Activated CD8-positive, alpha-beta memory T cell treated with anti-CD3 and anti-CD28 coated beads for 24 hours (primary cell): ENCODE measurements at regions not wholly inside any gene's neighbourhood (a gene's known extent, or its start where the extent isn't known, plus 50 kb on each side); places are given as distances from the start of the nearest gene placed in this dataset.

Experiments
- DNase-seq: peaks from one replicate; pipeline ENCODE4 v3.0.0-alpha.2; 2020

DNA sequence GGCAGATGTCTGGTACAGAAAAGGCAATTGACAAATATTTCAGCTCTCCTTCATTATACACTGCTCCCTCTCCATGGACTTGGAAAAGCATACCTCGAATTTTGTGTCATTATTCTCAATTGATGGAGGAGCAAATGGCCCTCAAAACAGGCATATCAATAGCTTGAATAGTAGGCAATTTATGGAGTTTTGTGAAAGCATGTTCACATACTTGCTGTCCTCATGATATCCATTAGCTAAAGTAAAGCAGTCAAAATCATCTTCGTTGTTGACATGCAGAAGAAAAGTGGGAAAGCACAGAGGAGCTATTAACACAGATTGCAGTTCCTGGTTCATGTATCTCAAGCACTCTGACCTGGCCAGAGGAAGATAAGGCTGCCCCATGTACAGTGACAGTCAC lies 472.8 kb downstream of the CCSER2 start:
- DNase-seq, result no peak

DNA sequence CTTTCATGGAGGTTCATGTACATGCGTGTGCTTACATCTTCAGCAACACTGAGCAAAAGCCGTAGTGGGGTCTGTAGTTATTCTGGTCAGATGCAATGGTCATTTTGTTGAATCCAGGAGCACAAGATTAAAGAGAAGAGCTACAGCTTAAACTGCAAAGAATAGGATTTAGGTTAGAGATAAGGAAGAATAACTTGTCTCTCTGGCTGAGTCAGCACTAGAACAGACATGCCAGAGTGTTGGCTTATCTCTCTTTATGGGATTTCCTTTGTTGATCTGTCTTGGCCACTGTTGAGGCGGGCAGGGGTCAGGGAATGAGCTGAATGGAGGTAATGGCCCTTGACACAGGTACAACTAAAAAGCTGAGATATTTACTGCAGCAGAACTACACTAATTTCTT lies 473.5 kb downstream of the CCSER2 start:
- no peak for DNase-seq

DNA sequence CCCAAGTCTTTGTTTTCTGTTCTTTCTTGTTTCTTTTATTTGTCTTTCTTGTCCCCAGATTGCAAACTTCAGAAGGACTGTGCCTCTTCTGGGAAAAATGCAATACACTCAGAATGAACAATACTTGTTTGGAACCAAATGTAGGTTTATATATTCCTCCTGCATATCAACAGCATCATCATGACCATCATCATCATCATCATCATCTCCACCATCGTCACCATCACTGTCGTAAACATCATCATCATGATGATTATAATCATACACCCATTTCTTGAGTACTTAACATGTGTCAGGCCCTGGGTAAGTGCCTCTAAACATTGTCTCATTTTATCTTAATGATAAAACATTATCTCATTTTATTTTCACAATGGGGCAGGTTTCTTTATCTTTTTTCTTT lies 476.8 kb downstream of the CCSER2 start:
- no peak for DNase-seq

GRCh38 chr10:84811113-84811512 lies 482.7 kb downstream of the CCSER2 start:
- no peak for DNase-seq

- DNase-seq, result no peak
These were observed 490.6 kb downstream of the CCSER2 start for GRCh38 chr10:84818961-84819360.

DNA sequence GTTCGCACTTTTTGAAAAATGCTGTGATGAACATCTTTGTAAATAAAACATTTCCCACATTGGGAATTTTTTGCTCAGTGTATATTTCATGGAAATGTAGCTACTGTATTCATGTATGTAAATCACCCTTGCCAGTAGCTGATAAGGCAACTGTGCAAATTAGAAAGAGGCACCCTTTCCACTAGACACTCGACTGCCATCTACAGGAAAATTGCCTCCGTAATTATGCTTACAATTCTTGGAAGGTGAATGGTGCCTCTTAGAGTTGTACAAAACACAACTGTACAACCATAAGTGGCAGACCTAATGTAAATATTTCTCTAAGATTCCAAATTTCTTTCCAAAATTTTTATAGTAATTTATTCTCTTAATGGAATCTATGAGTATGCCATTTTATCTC lies 491.7 kb downstream of the CCSER2 start:
- DNase-seq, result no peak

- DNase-seq, result no peak
These were observed 492.2 kb downstream of the CCSER2 start for GRCh38 chr10:84820596-84820995.

- no peak for DNase-seq
These were observed 494.7 kb downstream of the CCSER2 start for GRCh38 chr10:84822931-84823630.

DNA sequence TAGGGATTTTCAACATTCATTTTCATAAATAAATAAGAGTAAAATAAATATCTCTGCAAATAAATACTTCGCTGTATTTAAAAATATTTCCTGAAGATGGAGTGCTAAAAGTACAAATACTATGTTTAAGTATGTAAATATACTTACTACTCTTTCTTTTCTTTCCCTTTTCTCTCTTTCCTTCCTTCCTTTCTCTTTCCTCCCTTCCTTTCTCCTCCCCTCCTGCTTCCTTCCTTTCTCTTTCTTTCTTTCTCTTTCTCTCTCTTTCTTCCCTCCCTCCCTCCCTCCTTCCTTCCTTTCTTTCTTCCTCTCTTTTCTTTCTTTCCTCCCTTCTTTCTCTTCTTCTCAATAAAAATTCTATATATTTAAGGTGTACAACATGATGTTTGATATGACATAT lies 496.1 kb downstream of the CCSER2 start:
- DNase-seq, result no peak

GRCh38 chr10:84825330-84825729 lies 496.9 kb downstream of the CCSER2 start:
- no peak for DNase-seq

- no peak for DNase-seq
These were observed 498.3 kb downstream of the CCSER2 start for GRCh38 chr10:84826704-84827103.

DNA sequence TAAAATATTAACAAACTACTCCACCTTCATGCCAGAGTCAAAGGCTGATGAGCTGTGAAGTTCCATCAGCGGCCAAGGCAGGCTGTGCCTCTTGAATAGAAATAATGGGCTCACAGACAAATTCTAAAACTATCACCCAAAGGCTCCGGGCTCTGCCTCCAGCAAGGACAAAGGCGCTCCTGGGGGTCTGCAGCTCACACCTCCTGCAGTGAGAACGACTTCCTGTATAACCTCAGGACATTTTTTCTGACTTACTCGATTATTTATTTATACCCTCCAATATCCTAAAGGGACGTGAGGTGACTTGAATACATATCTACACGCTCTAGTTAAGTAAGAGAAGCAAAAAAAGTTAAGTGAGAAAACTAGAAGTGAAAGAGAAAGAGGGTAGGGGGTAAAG lies 500.7 kb downstream of the CCSER2 start:
- DNase-seq, result no peak

GRCh38 chr10:84837041-84837812 lies 508.8 kb downstream of the CCSER2 start:
- DNase-seq, result no peak

GRCh38 chr10:84837877-84838276 lies 509.5 kb downstream of the CCSER2 start:
- DNase-seq, result no peak

DNA sequence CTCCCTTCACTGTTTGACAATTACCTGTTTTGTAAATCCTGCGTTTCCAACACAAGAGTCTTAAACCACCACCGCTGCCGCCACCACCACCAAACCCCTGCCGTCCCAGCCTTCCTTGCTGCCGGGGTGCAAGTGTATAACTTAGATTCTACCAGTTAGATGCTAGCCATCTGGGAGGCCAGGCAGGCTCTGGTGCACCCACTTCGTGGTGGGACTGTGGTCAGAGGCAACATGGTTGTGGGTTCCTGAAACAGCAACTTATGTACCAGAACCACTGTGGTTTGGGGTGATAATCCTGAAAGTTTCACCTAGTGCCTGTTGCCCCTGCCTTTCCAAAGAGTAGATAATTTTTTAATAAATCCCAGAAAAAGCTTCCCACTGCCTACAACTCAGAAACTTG lies 510.5 kb downstream of the CCSER2 start:
- DNase-seq, result no peak

DNA sequence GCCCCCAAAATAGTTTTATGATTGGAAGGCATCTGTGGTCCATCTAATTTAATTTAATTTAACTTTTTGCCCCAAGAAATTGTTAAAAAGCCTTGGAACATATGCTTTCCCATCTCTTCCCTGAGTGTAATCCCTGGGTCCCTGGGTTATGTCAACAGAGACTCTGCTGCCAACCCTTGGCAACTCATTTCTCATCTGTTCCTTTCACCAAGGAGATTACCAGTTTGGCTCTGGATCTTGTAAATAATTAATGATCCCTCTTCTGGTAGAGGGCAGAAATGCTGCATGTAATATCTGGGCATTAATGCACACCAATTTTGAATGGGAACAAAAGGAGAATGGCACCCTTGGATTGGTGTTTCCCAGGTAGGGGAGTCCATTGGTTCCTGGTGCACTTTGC lies 514.2 kb downstream of the CCSER2 start:
- no peak for DNase-seq

DNA sequence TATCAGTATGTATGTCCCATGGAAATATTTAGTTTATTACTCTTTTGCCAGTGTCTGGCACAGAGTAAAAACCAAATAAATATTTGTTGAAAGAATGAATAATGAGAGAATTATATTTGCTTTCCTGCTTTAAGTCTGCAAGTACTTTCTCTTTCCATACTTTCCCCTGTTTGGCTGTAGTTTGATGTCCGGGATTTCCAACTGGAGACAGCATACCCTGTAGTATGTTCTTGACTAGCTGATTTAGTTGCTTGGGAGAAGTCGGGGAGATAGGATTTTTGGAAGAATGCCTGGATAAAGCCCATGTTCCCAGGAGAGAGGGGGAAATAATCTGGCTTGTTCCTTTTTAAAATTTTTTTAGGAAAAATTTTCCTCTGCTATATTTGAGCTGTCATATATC lies 516.1 kb downstream of the CCSER2 start:
- DNase-seq, result no peak

DNA sequence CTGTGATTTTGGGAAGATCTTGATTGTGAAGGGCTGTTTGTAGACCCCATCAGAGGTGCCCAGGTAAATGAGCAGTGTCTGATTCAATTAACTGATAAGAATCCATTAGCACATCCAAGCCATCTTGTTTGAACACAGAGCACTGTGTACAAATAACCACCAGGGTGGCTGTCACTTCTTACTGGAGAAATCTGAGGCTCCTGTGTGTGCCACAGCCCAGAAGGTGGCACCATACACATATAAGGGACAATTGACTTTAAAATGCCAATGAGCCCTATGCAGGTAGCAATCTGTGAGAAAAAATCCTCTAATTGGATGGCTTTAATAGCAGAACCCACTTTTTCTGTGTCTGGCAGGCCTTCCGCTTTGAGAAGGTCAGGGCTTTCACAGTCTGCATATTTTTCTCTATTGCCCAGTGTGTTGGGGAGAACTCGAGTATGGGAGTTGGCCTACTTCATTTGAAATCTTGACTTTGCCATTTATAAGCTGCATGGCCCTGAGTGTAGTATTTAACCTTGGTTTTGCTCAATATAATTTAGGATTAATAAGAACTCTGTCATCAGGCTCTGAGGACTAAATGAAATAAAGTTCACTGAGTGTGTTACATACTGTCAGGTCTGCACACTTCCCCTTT lies 517.4 kb downstream of the CCSER2 start:
- no peak for DNase-seq

DNA sequence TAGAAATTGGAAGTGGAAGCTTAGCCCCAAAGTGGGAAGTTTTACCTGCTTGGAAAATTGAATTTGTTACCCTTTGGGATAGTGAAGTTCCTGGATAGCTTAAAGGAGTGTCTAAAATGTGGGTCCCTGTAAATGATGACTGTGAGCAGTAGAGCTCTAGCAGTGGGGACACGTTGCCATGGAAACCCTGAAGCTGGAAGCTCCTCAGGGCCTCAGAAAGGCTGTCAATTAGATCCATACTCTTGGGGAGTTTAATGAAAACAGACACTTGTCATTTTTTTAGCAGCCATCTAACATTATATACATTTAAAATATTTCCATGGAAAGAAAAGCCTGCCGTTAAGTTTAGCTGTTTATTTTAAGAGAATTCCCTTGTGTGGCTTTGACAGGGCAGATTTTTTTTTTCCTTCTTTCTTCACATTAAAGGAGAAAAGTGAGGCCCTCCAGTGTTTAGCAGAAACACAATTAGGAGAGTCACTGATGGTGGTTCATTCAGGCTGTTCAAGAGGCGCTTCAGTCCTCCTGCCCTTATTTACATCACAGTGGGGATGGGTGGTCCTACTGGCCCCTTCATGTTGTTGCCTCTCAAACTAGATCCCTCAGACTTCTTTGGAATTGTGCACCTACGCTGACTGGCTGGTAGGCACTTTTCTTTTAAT lies 518.4 kb downstream of the CCSER2 start:
- no peak for DNase-seq

DNA sequence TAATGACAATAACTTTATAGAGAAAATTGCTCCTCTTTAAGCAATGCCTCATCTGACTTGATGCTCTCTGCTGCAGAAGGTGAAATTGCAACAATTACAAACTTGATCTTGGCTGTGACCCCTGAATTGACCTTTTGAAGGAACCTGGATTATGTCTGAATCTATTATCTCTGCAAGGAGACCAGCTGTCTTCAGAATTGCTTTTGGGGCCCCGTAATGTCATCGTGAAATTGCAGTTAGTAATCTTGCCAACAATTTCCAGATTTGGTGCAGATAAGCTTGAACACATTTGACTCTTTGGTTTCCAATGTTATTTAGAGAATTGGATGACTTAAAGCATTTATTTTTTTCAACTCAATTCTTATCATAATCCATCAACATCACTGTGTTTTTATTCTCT lies 520.6 kb downstream of the CCSER2 start:
- DNase-seq, result no peak

DNA sequence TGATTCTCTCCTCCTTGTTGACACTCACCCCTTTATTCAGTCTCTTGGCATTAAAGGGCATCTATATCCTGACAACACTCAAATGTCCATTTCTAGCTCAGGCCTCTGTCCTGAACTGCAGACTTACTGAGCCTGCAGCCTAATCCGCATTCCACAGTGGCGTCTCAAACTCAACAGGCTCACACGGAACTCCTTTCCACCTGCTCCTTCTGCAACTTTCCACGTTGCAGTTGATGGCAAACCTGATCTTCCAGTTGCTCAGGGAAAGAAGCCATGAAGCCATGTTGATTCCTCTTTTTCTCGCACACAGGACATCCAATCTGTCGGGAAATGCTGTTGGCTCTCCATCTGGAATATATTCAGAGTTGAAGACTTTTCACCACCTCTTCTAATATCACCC lies 522.4 kb downstream of the CCSER2 start:
- no peak for DNase-seq

GRCh38 chr10:84854439-84854838 lies 526.0 kb downstream of the CCSER2 start:
- DNase-seq, result no peak

DNA sequence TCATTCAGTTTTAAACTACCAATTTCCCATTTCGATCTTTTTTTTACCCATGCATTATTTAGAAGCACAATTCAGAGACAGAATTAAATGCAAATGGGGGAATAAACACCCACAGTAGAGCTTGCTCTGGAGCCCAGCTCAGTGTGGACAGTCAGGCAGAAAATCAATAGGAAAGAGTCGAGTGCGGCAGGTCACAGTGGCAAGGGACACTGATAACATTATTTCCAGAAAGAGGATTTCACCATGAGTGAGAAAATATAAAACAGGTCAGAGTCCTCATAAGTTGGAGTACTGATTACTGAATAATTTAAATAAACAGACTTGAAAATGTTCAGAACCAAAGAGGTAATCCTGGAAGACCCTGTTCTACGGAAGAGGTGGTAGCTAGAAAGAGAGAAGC lies 532.5 kb downstream of the CCSER2 start:
- no peak for DNase-seq

DNA sequence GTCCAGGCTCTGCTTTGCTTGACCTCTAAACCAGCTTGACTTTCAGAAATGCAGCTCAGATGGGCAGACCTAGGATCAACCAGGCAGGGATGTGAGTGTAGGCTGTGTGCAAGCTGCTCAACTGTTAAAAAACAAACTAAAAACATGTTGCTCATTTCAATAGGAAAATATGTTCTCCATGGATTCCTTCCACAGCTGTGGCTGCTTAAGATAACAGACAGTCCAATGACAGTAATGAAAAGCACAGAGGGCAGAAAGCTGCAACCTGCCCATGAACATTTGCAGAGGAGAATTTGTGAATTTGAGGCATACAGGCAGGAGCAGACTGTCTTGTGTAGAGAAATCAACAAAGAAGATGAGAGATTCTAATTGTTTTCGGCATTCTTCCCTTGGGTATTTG lies 534.2 kb downstream of the CCSER2 start:
- DNase-seq, result no peak
